Stimulated activated CD8-positive, alpha-beta memory T cell treated with anti-CD3 and anti-CD28 coated beads, Interleukin-4, amount 100 ng/mL, for 48 hours (primary cell): ENCODE measurements at regions not wholly inside any gene's neighbourhood (a gene's known extent, or its start where the extent isn't known, plus 50 kb on each side); places are given as distances from the start of the nearest gene placed in this dataset.
"Not testable (repeated sequence)": the region's sequence is repeated elsewhere in the genome, so short reads cannot be mapped to it uniquely, and the experiment has no call there.

Source experiments
- DNase-seq: peaks from one replicate; pipeline ENCODE4 v3.0.0-alpha.2; 2020

DNA sequence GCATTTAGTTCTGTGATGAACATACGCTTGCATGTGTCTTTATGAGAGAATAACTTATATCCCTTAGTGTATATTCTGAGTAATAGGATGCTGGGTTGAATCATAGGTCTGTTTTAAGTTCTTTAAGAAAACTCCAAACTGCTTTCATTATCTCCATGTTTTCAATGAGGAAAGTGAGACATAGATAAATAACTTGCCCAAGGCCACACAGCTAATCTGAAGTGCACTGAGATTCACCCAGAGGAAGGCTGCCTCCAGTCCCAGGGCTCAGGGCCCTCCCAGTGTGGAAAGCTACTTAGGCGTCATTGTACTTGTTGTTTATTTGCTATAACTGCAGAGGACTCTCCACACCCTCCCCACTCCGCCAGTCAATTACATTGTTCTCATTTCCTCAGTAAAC, 126.7 kb downstream of the INHBA start:
- no peak for DNase-seq

DNA sequence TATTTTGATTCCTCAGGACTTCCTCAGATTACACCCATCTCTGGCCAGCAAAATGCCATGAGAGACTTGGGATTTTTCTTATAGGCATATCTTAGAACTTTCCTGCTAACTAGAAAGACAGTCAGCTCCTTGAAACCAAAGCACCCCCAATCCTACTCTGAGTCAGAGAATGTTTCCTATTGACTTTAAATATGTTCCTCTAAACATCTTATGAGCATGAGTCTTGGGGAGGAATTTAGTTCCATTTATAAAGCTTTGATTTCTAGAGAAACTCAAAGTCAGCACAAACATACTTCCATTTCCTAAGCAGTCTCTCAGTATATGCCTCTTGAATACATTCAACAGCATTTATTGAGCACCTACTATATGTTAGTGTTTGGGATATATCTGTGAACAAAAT, 128.5 kb downstream of the INHBA start:
- no peak for DNase-seq

DNA sequence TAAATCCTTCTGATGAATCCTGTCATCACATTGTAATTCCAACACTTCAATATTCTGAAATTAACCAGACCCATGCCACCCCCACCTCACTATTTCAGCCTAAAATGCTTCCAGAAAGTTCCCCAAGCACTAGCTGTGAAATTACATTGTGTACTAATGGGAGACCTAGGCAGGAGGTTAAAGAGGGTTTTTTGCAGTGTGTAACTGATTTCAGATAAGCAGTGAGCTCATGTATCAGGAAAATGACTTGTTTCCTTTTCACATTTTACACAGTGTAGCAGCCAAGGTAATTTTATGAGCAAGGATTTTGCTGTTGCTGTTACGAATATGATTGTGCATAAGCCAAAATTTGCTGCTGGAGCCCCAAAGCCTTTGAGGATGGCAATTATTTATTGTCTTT, 129.0 kb downstream of the INHBA start:
- no peak for DNase-seq

DNA sequence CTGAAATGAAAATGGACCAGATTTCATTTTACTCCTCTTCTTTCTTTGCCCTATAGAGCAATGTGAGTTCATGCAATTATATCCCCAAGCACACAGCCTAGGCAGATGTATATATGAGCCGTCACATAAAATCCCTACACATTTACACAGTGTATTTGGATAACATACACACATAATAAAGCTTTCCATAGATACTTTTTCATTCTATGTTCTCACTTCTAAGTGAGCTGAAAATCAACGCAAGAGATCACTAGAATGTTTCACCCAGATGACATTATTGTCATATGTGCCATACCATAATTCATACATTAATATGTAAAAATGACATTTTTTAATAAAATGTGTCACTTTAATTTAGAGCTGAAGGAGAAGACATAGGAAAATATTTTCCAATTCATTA, 129.4 kb downstream of the INHBA start:
- DNase-seq = no peak

DNA sequence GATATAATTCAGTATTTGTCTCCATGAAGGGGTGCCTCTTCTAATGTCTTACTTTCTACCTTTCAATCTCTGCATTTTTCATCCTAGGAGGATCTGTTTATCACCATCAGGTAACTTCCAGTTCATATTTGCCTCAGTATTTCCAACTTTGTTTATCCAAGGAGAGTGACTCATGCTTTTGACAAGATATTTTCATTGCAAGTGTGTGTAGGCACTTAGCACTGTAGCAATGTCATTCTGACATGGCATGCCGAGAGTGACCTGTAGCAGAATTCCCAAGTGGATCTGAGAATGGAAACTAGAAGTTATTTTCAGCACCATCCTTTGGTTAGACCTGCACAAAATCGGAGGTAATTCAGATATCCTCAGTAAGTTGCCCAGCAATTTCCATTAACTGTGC, 129.9 kb downstream of the INHBA start:
- DNase-seq = no peak

DNA sequence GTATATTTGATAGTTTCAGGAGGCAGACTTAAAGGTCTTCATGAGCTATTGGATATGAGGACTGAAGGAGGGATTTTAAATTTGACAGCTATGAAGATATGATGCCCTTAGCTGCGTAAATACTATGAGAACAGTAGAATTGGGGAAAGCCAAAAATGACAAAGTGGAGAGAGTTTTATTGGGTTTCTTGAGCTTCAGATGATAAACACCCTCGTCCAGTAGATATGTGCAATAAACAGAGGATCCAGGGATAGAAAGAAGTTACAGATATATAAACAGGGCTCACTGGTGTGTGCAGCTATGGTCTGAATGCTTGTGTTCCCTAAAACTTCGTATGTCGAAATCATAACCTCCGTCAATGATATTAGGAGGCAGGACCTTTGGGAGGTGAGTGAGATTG, 131.3 kb downstream of the INHBA start:
- DNase-seq = no peak

DNA sequence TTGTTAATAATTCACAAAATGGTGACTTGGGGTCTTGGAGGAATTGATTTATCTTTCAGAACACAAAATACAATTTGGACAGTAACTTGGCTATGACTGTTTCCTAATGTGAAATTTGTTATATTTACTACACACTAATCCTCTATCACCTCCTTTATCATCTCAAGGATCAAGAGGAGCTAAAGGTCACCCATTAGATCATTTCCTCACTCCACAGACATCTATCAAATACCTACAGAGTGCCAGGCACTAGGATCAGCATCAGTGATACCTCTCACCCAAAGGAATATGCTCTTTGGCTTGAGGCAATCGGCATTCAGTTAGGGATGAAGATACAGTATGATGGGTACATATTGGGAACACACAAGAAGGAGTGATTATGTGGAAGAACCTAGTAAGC, 132.1 kb downstream of the INHBA start:
- no peak for DNase-seq

DNA sequence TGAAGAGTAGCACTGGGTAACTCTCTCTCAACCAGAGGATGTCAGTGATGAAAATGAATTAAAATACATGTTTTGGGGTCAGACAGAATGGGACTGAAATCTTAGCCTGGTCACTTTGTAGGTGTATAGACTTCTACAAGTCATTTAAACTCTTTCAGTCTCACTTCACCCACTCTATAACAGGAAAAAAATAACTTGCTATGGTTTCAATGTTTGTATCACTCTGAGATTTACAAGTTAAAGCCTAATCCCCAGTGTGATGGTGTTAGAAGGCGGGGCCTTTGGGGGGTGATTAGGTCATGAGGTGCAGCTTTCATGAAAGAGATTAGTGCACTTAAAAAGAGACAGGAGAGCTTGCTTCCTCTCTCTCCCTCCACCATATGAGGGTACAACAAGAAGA, 134.8 kb downstream of the INHBA start:
- DNase-seq = no peak

DNA sequence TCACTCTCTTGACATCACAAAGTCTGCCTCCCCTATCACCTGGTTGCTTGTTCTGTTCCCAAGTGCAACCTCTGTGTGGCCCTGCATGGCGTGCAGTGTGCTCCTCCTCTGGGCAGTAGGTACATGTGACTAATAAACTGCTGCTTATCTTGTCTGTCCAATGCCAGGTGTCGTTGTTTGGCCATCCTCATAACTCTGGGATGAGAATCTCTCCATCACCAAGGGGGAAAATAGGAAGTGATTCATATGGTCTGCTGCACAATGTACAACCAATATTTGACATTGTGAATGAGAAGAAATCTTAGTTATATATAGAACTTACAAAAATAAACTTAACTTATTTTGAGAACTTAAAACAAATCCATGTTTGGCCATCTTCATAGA, 135.2 kb downstream of the INHBA start:
- DNase-seq = no peak

DNA sequence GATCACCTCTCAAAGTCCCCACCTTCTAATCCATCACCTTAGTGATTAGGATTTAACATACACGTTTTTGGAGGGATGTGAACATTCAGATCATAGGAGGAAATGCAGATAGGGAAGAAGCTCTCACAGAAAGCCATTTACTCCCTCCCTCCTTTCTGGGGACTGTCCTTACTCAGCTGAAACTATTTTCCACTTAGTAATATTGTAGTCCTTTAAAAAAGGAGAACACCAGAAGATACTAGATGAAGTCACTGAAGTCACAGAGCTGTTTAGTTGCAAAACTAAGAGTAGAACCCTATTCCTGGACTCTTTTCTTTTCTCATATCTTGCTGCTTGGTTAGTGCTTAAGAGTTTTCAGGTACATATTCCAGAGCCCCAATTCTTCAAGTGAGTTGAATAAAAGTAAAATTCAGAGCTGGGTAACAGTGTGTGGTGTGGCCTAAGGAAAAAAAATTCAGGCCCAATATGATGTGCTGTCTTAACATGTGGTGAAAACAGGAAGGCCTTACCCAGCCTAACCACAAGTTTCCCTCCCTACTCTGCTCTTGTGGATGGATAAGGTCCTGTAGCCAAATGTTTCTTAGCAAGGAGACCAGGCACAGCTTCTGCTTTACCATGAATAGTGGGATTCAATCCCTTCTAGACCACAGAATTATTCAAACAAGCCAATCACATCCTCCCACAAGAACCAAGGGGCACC, 135.7 kb downstream of the INHBA start:
- no peak for DNase-seq

DNA sequence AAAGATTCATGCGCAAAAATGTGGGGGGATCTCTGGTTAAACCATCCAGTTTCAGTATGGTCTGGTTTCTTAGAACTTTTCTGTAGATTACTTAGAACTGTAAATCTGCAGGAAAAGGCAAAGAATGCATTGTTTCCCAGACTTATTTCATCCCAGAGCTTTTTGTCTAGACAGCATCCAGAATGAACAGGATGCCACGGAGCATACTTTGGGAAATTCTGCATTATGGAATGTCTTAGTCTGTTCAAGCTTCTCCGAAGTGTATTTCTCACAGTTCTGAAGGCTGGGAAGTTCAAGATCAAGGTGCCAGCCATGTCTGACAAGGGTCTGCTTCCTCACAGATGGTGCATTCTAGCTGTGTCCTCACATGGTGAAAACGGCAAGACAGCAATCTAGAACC, 136.3 kb downstream of the INHBA start:
- no peak for DNase-seq

DNA sequence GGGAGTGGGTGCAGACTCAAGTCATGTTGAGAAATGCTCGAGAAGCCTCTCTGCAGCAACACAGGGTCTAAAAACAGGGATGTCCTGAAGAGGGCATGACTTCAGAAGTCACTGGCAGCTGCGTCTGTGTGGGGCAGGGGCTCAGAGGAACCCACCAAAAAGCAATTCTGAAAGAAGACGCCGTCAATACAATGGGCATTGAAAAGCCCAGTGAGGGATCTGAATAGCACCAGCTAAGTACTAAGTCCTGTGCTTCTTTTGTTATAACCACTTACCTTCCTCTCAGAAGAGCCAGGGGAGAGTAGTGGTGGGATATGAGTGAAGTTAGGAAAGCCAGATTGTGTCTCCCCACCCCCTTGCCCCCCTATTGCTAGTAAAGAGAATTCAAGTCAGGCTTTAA, 137.2 kb downstream of the INHBA start:
- no peak for DNase-seq

DNA sequence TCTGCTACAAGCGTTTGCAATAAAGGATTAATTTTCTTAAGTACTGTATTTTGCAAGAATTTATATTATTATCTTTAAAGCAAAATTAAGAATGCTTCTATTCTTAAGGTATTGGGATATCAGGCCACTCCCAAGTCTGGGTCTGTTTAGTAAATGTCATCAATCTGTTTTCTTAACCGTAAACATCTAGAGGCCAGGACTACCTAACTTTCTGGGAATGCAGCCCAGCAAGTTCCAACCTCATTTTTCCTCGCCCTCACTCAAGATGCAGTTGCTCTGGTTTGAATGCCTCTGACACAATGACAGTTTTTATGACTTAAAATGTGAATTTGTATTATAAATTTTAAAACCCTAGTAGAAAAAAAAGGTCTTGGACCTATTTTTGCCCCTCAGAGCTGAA, 143.5 kb downstream of the INHBA start:
- DNase-seq = no peak

DNA sequence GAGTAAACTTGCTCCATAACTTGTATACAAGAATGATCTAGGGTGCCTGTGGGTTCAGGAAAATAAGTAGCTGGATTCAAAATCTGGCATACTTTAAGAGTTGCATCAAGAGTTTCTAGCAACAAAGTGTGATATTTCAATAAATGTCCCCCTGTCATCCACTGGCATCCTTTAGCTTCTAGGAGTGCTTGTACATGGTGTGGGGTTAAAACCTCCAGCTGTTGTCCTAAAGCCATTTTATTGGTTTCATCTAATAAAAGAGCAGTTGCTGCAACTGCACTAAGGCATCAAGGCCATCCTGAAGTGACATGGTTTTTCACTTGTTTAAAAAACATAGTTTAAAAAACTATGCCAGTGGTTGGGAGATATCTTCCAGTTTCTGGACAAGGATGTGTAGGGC, 148.4 kb downstream of the INHBA start:
- DNase-seq = no peak

DNA sequence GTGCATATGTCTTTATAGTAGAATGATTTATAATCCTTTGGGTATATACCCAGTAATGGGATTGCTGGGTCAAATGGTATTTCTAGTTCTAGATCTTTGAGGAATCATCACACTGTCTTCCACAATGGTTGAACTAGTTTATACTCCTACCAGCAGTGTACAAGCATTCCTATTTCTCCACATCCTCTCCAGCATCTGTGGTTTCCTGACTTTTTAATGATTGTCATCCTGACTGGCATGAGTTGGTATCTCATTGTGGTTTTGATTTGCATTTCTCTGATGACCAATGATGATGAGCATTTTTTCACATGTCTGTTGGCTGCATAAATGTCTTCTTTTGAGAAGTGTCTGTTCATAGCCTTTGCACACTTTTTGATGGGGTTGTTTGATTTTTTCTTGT, 152.8 kb downstream of the INHBA start:
- not testable (repeated sequence) for DNase-seq

DNA sequence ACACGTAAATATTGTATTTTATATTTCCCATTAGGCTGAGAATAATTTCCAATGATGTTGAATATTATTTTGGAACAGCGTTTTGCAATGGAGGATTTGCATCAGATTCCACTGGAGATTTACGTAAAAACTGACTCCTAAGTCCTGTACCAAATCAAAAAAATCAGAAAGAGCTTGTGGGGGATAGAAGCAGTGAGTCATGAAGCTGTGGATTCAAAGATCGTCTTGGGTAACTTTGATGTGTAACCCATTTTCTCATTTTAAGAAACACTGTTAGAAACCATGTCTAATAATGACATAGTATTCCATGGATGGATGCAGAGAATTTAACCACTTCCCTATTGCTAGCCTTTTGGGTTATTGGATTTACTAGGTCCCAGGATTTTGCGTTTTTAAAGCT, 158.6 kb downstream of the INHBA start:
- no peak for DNase-seq

DNA sequence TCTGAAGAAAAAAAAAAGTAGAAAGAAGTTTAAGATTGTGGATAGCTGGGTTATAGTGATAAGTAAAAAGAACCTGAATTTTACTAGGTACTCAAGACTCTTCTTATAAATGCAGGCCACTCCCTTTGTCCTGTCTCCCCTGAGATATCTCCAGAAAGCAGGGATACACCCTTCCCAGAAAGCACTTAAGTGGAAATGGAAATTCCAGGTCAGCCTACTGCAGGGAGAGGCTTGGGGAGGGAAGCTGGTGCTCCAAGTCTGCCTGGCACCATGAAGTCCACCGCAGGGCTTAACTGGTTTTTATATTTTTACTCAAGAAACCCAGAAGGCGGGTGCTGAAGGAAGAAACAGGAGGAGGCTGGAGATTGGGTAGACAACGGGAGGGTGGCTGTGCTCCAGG, 162.3 kb downstream of the INHBA start:
- DNase-seq = no peak

DNA sequence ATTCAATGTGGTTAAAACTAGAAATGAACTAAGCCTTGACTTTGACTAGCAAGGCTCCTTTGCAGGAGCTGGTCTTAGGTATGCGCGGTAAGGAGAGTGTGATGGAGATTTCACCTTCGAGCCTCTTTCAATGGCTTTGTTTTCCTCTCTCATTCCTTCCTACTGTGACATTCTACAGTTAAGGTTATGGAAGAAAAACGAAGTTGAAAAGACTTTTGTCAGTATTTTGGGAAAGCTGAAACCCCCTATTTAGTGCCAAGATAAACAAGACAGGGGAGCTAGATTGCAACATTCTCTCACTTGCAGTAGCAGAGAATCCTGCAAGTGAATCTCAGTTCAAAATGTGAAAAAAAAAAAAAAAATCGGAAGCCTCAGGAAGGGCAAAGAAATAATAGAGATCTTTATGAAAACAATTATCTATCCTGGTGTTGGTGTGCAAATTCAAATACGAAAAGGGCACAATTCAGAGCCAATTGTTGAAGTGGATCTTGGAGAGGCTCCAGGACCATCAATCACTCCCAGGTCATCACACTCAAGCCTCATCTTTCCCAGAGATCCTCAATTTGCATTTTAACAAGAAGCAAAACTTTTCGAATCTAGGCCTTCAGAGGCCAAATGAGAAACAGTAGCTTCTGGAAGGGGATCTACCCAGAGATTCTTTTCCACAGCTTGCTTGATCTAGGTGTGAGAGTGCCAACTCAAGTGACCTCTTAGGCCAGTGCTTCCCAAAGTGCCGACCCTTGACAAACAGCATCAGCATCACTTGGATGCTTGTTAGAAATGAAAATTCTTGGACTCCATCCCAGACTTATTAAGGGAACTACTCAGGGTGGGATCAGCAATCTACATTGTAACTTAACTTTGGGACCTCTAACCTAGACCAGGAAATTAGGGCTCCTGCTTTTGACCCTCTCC, 163.8 kb downstream of the INHBA start:
- DNase-seq = no peak

DNA sequence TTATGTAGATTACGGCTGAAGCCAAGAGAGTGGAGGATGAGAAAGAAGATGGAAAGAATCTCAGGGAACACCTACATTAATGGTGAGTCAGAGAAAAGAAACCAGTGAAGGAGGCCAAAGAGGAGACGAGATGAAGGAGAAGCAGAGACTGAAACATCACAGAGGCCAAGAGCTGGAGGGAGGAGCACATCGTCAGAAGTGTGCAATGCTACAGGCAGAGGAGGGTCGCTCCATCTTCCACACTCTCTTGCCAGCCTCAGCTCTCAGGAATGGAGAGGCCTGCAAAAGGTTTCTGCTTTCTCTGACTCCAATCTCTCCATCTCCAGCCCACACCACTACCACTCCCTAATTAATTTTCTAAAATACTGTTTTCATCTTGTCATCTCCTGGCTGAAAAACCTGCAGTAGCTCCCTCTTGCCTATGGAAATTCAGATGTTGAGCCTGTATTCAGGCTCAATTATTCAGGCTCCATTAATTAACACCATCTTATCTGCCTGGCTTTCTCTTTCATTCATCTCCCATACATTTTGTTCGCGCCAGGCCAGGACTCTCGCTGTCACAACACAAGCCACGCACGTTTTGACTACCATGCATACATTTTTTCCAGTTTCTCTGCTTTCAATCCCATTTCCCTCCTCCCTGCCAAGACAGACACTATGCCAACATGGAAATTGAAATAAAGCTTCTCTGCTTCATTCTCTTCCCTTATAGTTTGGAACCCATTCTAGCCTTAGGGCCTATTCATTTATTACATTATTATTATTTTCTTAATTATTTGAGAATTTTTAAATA, 165.8 kb downstream of the INHBA start:
- DNase-seq = no peak

DNA sequence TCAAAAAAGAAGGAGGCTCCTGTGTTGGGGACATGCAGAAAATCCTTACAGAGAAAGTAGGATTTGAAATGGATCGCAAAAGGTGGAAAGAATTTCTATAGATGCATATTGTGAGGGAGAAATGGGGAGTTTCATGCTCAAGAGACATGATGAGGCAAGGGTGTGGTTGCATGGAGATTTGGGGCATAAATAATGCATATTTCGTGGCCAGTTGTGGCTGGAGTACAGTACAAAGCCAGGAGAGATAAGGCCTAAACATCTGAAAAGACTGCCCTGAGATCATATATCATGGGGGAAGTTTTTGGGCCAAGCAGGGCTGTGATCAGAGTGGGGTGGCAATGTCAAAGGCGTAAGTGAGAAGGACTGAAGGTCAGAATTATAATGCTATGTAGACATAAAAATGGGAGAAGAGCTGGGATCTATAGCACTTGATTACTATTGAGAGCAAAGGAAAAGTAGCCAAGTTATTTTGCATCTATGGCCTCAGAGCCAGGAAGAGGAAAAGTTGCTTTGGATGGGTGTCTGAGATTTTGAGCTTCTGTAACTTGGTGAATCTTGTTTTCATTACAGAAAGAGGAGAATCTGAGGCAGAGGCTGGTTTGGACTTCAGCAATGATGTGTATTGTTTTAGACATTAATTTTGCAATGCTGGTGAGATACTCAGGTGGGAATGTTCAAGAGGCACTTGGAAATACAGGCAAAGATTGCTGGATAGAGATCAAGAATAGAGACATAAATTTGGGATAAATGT, 166.6 kb downstream of the INHBA start:
- no peak for DNase-seq

DNA sequence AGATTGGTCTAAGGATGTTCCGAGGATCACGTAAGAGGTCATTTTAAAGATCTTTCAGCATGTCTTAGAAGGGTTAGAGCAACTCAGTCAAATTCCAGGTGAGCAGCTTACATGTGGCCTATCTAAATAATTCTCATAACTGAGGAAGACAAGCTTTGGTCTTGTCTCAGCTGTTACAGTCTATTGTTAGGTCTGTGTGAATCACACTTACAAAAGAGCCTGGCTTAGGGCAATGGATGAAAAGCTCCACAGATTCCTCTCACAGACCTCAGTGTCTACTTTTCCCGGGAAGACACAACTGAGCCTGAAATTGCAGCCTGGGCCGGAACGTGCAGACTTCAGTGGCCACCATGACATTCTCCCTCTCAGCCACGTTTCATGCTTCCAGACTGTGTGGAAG, 173.1 kb downstream of the INHBA start:
- DNase-seq = no peak

DNA sequence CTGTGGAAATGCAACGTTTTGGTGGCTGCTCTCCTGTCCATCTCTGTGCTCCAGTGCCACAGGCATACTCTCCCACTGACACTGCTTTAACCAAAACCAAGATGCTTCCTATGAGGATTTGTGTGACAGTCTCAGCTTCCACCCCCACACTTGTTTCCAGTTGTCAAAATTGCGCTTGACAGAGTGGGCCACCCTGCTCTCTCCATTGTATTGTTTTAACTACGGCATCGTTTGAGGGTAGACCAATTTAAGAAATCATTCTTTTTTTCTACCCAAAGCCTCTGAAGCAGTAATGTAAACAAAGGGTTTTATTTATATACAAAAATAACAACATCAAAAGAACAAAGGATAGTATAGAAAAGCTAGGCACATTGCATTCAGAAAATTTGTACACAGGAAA, 178.0 kb downstream of the INHBA start:
- DNase-seq = no peak

DNA sequence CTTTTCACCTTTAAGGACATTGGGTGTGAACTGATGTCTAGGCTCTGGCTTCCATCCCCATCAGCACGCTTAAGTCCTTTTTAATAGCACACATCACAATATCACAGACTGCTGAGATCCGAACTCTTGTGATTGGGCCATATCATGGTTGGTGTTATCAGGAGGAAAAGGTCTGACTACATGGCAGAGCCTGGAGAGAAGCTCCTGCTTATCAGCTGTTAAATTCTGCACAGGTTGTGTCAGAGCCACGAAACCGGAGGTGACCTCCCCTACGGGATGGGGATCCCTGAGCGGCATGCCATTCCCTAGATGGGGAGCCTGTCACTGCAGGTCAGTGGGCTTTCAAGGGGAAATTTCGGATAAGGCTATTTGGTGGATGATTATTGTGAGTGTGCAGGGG, 182.4 kb downstream of the INHBA start:
- DNase-seq = no peak
